ENCODE measurements at regions not wholly inside any gene's neighbourhood (a gene's known extent, or its start where the extent isn't known, plus 50 kb on each side); places are given as distances from the start of the nearest gene placed in this dataset.
"Not testable (repeated sequence)": the region's sequence is repeated elsewhere in the genome, so short reads cannot be mapped to it uniquely, and the experiment has no call there.

DNA sequence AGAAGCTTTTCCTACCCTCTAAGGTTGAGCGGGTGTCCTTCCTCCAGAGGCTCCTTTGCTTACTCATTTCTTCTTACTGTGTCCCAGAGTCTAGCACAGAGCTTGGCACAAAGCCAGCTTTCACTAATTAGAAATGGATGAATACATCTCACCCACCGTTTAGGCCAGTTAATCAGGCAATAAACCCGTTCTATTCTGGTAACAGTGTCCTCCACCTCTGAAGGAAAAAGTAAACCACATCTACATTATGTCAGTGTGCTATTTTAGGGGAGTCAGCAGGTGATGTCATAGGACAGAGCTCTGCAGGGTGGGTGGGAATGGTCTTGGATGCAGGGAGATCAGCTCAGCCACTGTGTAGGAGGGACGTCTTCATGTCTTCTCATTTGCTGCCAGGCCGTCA is 109.2 kb downstream of the OSTF1 start:
- DNase-seq: no peak

DNA sequence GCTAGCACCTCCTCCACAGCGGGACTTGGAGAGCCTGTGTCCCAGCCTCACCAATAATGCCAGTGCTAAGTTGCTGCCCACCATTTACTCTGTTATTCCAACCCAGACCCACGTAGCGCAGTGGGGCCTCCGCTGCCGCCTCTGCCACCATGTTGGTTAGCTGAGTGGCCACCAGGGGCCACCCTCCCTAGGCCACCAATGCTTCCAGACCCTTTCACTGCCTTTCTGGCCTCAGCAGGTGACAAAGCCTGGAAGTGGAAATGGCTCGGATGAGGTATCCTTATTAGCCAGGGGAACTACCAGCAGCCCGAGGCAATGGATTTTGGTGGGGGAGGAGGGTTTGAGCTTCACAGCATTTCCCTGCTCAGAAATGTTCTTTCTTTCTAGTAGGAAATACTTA is 110.1 kb downstream of the OSTF1 start:
- DNase-seq: no peak

DNA sequence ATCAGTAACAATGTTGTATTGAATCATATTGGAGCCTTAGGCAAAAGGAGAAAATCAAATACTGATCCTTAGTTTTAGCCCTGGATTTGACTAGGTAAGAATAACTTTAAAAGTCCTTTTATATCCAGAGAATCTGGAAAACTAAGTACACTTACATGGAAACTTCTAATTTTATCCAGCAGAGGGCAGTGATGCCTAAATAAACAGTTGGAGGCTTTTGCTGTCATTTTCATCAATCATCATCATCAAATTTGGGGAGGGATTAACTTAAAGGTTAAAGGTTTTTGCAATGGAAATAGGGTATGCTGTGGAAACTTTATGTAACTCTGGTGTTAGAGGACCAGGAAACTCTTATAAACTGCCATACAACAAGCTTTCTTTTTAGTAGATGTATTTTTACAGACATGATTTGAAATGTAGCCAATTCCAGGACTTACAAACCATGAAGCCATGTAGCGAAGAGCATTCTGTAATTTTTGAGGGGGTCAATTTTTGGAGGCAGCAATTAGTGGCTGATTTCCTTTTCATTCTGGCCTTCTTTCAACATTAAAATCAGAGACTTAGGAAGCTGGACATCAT is 112.7 kb downstream of the OSTF1 start:
- DNase-seq: peak; percentile 46 to 62

DNA sequence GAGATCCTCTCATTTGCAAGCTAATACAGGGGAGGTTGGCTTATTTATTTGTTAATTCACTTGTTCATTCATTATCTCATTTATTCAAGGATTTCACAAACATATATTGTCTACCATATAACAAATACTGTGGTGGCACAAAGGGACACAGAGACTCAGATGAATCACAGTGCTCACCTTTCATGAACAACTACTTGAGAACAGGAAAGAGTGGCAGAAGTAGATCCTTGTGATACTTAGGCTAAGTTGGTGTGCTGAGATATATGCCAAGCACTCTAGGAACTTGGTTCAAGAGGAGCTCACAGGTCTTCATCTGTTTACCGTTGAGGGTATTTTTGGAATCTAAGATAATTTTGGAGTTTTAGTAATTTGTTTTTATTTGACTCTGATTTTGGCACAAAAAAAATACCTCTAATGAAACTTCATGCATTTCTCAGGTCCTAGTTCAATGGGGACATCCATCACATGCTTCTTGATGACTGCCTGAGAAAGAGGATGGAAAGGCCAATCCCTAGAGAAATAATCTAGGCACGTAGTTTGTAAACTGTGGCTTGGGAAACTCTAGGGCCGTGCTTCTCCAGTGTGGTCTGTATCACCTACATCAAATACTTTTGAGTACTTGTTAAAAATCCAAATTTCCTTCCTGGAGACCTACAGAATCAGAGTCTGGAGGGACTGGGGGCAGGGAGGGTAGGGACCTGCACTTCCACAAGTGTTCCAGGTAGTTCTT is 113.3 kb downstream of the OSTF1 start:
- DNase-seq: no peak

DNA sequence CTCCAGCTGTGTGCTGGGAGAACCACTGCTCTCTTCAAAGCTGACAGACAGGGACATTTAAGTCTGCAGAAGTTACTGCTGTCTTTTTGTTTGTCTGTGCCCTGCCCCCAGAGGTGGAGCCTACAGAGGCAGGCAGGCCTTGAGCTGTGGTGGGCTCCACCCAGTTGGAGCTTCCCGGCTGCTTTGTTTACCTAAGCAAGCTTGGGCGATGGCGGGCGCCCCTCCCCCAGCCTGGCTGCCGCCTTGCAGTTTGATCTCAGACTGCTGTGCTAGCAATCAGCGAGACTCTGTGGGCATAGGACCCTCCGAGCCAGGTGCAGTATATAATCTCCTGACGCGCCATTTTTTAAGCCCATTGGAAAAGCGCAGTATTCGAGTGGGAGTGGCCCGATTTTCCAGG is 119.7 kb downstream of the OSTF1 start:
- DNase-seq: not testable (repeated sequence)

DNA sequence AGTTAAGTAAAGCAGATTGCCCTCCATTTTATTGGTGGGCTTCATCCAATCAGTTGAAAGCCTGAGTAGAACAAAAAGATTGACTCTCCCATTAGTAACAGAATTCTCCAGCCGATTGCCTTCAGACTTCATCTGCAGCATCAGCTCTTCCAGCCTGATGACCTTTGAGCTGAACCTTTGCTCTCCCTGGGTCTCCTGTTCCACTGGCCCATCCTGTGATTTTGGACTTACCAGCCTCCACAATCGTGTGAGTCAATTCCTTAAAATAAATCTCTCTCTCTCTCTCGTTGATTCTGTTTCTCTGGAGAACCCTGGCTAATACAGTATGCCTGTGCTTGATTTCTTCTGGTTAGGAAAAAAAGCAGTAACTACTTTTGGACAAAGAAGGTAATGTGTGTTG is 121.9 kb downstream of the OSTF1 start:
- DNase-seq: no peak

DNA sequence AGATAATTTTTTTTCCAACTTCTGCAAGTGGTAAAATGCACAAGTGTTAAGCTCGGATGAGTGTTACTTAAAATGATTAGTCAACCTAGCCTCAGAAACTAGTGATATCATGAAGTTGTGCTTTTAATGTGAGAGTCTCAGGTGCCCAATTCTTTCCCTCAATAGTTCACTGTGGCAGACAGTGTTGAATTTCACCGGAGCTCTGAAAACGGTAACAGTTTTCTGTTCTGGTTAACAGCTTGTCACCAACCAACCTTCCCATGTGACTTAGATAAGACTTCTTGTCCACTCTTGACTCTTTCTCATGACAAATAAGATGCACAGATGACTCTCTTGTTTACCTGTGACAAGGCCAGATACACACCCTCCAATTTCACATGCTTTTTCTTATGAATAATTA is 125.5 kb downstream of the OSTF1 start:
- no peak for DNase-seq

DNA sequence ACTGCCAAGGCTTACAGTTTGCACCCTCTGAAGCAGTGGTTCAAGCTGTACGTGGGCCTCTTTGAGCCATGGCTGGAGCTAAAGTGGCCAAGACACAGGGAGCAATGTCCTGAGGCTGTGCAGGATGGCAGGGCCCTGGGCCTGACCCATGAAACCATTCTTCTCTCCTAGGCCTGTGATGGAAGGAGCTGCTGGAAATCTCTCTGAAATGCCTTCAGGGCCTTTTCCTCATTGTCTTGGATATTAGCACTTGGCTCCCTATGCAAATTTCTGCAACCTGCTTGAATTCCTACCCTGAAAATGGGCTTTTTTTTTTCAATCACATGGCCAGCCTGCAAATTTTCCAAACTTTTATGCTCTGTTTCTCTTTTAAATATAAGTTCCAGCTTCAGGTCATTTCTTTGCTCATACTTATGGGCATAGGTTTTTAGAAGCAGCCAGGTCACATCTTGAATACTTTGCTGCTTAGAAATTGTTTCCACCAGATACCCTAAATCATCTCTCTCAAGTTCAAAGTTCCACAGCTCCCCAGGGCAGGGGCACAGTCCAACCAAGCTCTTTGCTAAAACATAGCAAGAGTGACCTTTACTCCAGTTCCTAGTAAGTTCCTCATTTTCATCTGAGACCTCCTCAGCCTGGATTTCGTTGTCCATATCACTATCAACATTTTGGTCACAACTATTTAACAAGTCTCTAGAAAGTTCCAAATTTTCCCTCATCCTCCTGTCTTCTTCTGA is 138.3 kb downstream of the OSTF1 start:
- no peak for DNase-seq

DNA sequence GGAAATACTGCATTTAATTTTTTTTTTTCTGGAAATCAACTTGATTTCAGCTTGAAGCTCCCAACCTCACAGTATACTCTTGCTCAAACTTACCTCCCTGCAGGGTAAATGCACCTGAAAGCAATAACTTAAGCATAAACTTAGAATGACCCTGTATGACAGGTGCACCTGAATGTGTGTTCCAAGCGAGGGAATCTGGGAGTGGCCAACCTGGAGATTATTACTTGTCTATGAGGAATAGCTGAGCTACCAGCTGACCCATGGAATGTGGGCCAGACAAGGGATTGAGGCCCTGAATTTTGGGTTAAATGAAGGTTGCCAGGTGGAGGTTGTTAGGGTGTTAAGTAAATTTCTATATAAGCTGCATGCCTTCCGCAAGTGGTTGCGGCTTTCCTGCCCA is 140.6 kb downstream of the OSTF1 start:
- DNase-seq: no peak

DNA sequence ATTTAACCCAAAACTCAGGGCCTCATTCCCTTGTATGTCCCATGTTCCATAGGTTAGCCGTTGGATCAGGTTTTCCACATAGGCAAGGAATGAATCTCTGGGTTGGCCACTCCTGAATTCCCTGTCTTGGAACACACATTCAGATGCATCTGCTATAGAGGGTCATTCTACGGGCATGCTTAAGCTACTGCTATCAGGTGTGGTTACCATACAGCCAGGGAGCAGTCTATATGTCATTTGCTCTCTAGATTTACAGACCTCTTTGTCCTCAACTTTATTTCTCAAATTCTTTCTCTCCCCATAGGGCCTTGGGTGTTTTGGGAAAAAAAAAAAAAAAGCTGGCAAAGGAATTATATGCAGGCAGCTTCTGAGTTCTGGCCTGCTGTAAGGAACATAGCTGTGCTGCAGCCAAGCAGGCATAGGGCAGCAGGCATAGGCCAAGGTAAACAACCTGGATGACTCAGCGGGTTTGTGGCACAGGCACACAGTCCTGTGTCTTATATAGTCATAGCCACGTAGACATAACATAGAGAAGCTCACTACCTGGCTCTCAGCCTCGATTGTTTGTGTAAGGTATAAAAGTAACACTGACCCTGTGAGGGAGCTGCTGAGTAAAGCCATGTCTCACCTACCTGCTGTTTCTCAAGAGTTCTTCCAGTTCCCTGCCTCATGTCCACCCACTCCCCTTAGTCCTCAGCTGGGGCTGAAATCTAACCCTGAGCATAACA is 141.5 kb downstream of the OSTF1 start:
- DNase-seq: no peak

DNA sequence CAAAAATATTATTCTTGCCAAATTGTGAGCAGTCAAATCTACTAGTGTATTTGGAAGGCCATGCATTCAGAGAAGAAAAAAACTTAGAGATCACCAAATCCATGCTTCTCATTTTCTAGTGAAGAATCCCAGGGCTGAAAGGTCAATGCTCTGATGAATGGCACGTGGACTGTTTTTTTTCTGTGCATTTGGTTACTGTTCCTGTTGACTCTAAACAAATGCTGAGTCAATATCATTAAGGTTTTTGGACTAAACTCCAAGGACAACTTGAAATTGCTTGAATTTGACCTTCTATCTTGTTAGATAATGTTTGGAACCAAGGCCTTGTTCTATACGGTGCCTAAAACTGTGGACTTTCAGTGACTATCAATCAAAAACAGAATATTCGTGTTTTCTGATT is 142.2 kb downstream of the OSTF1 start:
- DNase-seq: no peak

DNA sequence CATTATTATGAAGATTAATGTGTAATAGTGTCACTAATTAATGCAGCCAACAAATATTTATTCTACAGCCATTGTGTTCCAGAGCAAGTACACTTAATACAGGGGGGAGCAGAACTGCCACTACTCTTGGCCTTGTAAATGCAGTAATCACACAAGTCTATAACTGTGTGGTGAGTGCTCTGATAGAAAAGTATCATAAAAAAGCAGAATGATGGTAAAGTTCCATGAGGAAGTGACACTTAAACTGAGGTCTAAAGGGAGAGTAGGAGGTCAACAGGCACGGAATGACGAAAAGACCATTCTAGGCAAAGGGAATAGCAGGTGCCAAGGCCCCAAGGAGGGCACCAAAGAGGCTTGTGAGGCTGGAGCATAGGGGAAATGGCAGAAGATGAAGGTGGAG is 142.9 kb downstream of the OSTF1 start:
- no peak for DNase-seq

DNA sequence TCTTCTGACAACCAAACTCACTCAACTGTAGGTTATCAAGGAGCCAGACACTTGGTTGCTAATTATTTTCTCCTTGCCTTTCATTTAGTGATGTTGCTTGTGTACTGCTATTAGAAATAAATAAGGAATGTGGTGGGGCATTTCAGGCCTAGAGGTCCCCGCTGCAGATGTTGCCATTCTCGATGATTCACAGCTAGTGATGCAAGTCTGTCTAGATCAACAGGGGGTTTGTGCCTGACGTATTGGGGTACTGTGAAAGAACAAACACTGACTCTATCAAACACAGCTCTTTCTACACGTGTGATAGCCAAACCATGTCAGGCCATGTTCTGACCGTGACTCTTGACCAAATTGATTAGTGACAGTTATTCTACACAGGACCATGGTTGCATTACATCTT is 144.7 kb downstream of the OSTF1 start:
- no peak for DNase-seq

DNA sequence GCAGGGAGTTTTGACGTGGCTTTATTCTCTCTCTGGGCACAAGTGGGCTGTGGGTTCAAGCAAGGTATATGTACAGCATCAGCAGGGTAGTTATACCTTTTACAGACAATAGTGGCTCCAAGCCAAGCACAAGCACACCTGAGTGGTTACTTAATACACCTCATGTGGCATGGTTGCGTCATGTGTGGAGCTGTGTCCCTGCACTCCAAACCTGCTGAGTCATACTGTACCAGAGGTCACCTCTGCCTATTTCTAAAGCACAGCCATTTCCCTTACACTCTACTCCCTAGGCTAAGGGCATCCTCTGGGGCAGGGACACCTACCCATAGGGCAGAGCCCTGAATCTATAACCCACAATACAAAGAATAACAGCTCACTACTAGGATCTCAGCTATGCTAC is 147.3 kb downstream of the OSTF1 start:
- no peak for DNase-seq

DNA sequence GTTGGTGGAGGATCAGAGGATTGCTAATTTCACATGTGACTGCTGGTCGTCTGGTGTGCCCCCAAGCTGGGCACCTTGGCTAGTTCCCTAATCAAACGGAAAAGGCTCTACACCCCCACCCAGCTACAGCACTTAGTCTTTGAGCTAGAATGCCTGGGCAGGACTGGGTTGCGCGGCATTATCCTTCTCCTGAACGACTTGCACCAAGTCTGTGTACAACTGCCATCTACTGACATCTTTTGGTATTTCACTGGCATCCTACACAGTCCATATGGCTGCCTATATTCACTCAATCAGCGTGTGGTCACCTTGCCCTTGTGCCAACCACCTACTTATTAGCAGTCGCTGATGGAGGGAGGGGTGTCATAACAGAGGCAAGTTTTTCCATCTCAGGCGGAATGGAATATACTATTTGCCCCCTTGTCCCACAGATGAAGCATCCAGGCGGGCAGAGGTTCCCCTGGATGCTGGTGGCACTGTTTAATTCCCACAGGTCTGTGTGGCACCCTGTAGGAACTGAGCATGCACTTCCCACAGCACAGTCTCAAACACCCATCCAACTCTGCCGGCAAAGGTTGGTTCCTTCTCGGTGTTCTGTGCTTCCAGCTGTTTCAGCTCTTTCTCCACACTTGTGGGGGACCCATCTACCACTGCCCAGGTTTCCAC is 150.1 kb downstream of the OSTF1 start:
- peak; percentile 61 for DNase-seq

DNA sequence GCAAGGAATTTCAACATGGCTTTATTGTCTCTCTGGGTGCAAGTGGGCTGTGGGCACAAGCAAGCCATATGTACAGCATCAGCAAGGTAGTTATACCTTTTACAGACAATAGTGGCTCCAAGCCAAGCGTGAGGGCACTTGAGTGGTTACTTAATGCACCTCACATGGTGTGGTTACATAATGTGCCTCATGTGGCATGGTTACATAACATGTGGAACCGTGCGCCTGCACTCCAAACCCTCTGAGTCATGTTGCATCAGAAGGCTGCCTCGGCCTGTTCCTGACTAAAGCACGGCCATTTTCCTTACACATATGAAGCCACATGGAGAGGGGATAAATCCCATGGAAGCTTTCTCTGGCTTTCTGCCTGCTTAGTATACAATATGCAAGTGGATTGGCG is 150.9 kb downstream of the OSTF1 start:
- DNase-seq: peak; percentile 16 to 35

DNA sequence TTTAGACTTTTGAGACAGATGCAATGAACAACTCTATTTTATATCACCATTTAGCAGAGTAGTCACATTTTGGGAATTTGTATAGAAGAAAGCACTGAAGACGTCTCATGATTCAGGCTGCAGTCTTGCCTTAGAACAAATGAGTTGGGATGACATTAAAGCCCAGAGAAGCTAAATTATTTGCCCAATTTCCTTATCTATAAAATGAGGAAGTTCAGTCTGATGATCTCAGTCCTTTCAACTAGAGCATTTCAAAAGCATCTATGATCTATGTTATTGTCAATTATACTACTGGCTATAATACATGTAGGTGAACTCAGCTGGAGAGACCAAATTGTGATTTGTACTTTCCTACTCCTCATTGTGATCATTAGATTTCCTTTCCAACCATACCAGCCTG is 154.1 kb downstream of the OSTF1 start:
- DNase-seq: peak; percentile 14 to 52

DNA sequence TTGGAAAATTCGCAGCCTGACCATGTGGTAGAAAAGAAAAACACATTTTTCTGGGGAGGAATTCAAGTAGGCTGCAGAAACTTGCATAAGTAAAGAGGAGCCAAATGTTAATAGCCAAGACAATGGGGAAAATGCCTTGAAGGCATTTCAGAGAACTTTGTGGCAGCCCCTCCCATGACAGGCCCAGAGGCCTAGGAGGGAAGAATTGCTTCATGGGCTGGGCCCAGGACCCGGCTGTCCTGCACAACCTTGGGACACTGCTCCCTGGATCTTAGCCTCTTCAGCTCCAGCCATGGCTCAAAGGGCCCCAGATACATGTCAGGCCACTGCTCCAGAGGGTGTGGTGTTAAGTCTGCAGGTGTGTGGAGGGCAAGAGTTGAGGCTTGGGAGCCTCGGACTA is 158.6 kb downstream of the OSTF1 start:
- no peak for DNase-seq

DNA sequence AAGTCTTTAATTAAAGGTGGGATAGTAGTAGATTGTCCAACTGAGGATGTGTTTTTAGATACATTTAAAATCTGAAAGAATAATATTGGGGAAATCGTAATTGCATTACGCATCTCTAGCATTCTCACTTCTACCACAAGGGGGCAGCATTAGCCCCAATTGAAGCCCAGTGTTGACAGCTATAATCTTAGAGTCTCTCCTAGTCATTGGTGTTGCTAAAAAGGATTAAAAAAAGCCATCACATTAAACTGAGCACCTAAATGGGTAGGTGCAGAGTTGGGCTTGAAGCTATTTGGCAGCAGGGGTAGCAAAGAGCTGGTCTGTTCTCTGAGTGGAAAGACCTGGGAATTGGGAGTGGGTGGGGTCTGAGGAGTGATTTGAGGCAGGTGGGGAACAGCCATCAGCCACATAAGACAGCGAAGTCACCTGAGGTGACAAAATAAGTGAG is 177.2 kb downstream of the OSTF1 start:
- DNase-seq: peak; percentile 26 to 48

DNA sequence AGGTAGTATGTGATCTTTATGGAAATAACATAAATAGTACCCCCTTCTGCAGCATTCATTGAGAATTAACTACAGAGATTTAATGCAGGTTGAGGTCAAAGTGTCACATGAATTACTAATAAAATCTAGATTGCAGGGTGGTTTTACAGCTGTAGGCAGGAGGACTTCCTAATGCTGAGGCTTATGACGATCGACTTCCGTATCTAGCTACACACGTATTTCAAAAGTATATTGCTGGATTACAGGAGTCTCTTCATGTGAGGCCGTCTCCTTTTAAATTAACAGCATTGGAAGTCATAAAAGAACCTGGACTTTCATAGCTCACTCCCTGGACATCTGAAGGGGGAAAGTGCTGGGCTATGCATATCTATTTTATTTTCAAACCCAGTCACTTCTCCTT is 180.9 kb downstream of the OSTF1 start:
- DNase-seq: no peak

DNA sequence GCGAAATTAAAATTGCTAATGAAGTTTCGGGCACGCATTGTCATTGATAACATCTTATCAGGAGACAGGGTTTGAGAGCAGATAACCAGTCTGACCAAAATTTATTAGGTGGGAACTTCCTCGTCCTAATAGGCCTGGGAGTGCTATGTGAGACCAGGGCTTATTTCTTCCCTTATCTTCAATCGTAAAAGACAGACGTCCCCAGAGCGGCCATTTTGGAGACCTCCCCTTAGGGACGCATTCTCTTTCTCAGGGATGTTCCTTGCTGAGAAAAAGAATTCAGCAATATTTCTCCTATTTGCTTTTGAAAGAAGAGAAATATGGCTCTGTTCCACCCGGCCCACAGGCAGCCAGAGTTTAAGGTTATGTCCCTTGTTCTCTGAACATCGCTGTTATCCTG is 184.7 kb downstream of the OSTF1 start:
- DNase-seq: not testable (repeated sequence)

DNA sequence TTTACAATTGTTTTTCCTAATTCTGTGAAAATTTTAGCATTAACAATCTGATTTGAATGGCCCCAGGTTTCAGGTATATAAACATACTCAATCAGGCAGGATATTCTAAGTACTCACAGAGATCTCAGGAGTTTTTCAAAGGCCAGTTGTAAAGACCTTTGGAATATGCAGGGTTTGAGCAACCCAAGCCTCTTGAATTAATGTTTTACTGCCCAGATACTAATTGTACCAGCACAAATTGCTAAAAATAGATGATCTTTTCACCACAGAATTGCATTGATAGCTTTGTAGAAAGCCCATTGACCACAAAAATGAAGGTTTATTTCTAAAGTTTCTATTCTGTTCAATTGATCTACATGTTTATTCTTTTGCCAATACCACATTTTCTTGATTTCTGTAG is 186.5 kb downstream of the OSTF1 start:
- no peak for DNase-seq

DNA sequence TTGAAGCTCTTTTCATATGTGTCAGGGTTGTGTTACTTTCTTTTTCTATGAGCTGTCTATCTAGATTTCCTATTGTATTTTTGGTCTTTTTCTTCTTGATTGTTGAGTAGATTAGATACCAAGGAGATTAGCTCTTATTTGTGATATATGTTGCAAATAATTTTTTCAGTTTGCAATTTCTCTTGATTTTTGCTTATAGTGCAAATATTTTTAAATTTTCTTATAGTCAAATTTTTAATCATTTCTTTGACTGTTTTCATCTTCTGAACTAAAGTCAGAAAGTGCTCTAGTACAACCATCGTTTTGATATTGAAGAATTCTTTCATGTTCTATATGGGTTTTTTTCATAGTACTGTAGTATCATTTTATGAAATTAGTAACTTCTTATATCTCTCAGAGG is 193.7 kb downstream of the OSTF1 start:
- no peak for DNase-seq

Data from AML-193 (cell line).